ENCODE measurements at regions not wholly inside any gene's neighbourhood (a gene's known extent, or its start where the extent isn't known, plus 50 kb on each side); places are given as distances from the start of the nearest gene placed in this dataset.

GRCh38 chr10:131636116-131636515 is 264.7 kb upstream of the PPP2R2D start:
- Histone ChIP-seq H3K4me3 (ENCODE audit: insufficient read depth, low read depth, low read length) (no peak overlapping the region), H3K4me1 (ENCODE audit: control insufficient read depth, insufficient read depth, low read length) (no peaks in the 10 kb centered on the region)
- WGBS, 2 experiments: 92 to 93% methylated on average over 9 of the region's 9 CpGs

GRCh38 chr10:131636841-131637724 is 263.7 kb upstream of the PPP2R2D start:
- Histone ChIP-seq H3K4me3 (ENCODE audit: insufficient read depth, low read depth, low read length) (no peak overlapping the region), H3K27ac (ENCODE audit: insufficient read depth, low read depth, low read length, poor library complexity, severe bottlenecking) (no peak overlapping the region), H3K4me1 (ENCODE audit: control insufficient read depth, insufficient read depth, low read length) (no peaks in the 10 kb centered on the region), H3K36me3 (ENCODE audit: control insufficient read depth, insufficient read depth, low read length) (no peaks in the 10 kb centered on the region), H3K27me3 (ENCODE audit: control insufficient read depth, insufficient read depth, low read length, poor library complexity, severe bottlenecking) (no peaks in the 10 kb centered on the region), H3K9me3 (ENCODE audit: control insufficient read depth, low read length) (no peaks in the 10 kb centered on the region)
- WGBS, 2 experiments: 92 to 96% methylated on average over 23 of the region's 23 CpGs

More at GRCh38 chr10:131636116-131636515, 264.7 kb upstream of the PPP2R2D start:
- Histone ChIP-seq H3K27me3 (ENCODE audit: control insufficient read depth, insufficient read depth, low read length, poor library complexity, severe bottlenecking) (no peaks in the 10 kb centered on the region), H3K27ac (ENCODE audit: insufficient read depth, low read depth, low read length, poor library complexity, severe bottlenecking) (no peak overlapping the region), H3K9me3 (ENCODE audit: control insufficient read depth, low read length) (no peaks in the 10 kb centered on the region), H3K36me3 (ENCODE audit: control insufficient read depth, insufficient read depth, low read length) (no peaks in the 10 kb centered on the region)

- Histone ChIP-seq H3K27ac (ENCODE audit: insufficient read depth, low read depth, low read length, poor library complexity, severe bottlenecking) (no peak overlapping the region), H3K9me3 (ENCODE audit: control insufficient read depth, low read length) (no peaks in the 10 kb centered on the region), H3K4me1 (ENCODE audit: control insufficient read depth, insufficient read depth, low read length) (no peaks in the 10 kb centered on the region), H3K4me3 (ENCODE audit: insufficient read depth, low read depth, low read length) (no peak overlapping the region), H3K36me3 (ENCODE audit: control insufficient read depth, insufficient read depth, low read length) (no peaks in the 10 kb centered on the region), H3K27me3 (ENCODE audit: control insufficient read depth, insufficient read depth, low read length, poor library complexity, severe bottlenecking) (no peaks in the 10 kb centered on the region)
- 93 to 97% methylated on average over 13 of the region's 14 CpGs for WGBS, 2 experiments
These were observed 262.5 kb upstream of the PPP2R2D start for GRCh38 chr10:131638049-131638879.

- Histone ChIP-seq H3K36me3 (ENCODE audit: control insufficient read depth, insufficient read depth, low read length) (no peaks in the 10 kb centered on the region), H3K4me1 (ENCODE audit: control insufficient read depth, insufficient read depth, low read length) (no peaks in the 10 kb centered on the region), H3K9me3 (ENCODE audit: control insufficient read depth, low read length) (no peaks in the 10 kb centered on the region), H3K27ac (ENCODE audit: insufficient read depth, low read depth, low read length, poor library complexity, severe bottlenecking) (no peak overlapping the region), H3K4me3 (ENCODE audit: insufficient read depth, low read depth, low read length) (no peak overlapping the region), H3K27me3 (ENCODE audit: control insufficient read depth, insufficient read depth, low read length, poor library complexity, severe bottlenecking) (no peaks in the 10 kb centered on the region)
- WGBS, 2 experiments: 89 to 93% methylated on average over 4 of the region's 4 CpGs
These were observed 261.9 kb upstream of the PPP2R2D start for GRCh38 chr10:131638880-131639278.

- Histone ChIP-seq H3K27me3 (ENCODE audit: control insufficient read depth, insufficient read depth, low read length, poor library complexity, severe bottlenecking) (no peaks in the 10 kb centered on the region), H3K27ac (ENCODE audit: insufficient read depth, low read depth, low read length, poor library complexity, severe bottlenecking) (no peak overlapping the region), H3K4me1 (ENCODE audit: control insufficient read depth, insufficient read depth, low read length) (peaks cover 6% of the 10 kb centered on the region), H3K36me3 (ENCODE audit: control insufficient read depth, insufficient read depth, low read length) (no peaks in the 10 kb centered on the region), H3K9me3 (ENCODE audit: control insufficient read depth, low read length) (no peaks in the 10 kb centered on the region), H3K4me3 (ENCODE audit: insufficient read depth, low read depth, low read length) (no peak overlapping the region)
- WGBS, 2 experiments: 60 to 100% methylated on average over 1 of the region's 2 CpGs
These were observed 260.7 kb upstream of the PPP2R2D start for GRCh38 chr10:131640045-131640644.

GRCh38 chr10:131641231-131641630 is 259.6 kb upstream of the PPP2R2D start:
- WGBS, 2 experiments: 62 to 63% methylated on average over 4 of the region's 4 CpGs
- H3K27ac ChIP-seq (ENCODE audit: insufficient read depth, low read depth, low read length, poor library complexity, severe bottlenecking): no peak overlapping the region

GRCh38 chr10:131641898-131642297 is 258.9 kb upstream of the PPP2R2D start:
- Histone ChIP-seq H3K4me3 (ENCODE audit: insufficient read depth, low read depth, low read length) (no peak overlapping the region), H3K4me1 (ENCODE audit: control insufficient read depth, insufficient read depth, low read length) (peaks cover 6% of the 10 kb centered on the region), H3K36me3 (ENCODE audit: control insufficient read depth, insufficient read depth, low read length) (no peaks in the 10 kb centered on the region), H3K27me3 (ENCODE audit: control insufficient read depth, insufficient read depth, low read length, poor library complexity, severe bottlenecking) (no peaks in the 10 kb centered on the region), H3K9me3 (ENCODE audit: control insufficient read depth, low read length) (no peaks in the 10 kb centered on the region), H3K27ac (ENCODE audit: insufficient read depth, low read depth, low read length, poor library complexity, severe bottlenecking) (no peak overlapping the region)
- WGBS, 2 experiments: 88 to 96% methylated on average over 4 of the region's 4 CpGs

More at GRCh38 chr10:131641231-131641630, 259.6 kb upstream of the PPP2R2D start:
- Histone ChIP-seq H3K36me3 (ENCODE audit: control insufficient read depth, insufficient read depth, low read length) (no peaks in the 10 kb centered on the region), H3K4me1 (ENCODE audit: control insufficient read depth, insufficient read depth, low read length) (peaks cover 6% of the 10 kb centered on the region), H3K9me3 (ENCODE audit: control insufficient read depth, low read length) (no peaks in the 10 kb centered on the region), H3K4me3 (ENCODE audit: insufficient read depth, low read depth, low read length) (no peak overlapping the region), H3K27me3 (ENCODE audit: control insufficient read depth, insufficient read depth, low read length, poor library complexity, severe bottlenecking) (no peaks in the 10 kb centered on the region)

GRCh38 chr10:131642966-131643365 is 257.8 kb upstream of the PPP2R2D start:
- Histone ChIP-seq H3K4me3 (ENCODE audit: insufficient read depth, low read depth, low read length) (no peak overlapping the region), H3K27ac (ENCODE audit: insufficient read depth, low read depth, low read length, poor library complexity, severe bottlenecking) (no peak overlapping the region), H3K27me3 (ENCODE audit: control insufficient read depth, insufficient read depth, low read length, poor library complexity, severe bottlenecking) (no peaks in the 10 kb centered on the region), H3K4me1 (ENCODE audit: control insufficient read depth, insufficient read depth, low read length) (peaks cover 6% of the 10 kb centered on the region), H3K9me3 (ENCODE audit: control insufficient read depth, low read length) (no peaks in the 10 kb centered on the region), H3K36me3 (ENCODE audit: control insufficient read depth, insufficient read depth, low read length) (no peaks in the 10 kb centered on the region)
- 87 to 89% methylated on average over 4 of the region's 4 CpGs for WGBS, 2 experiments

- Histone ChIP-seq H3K36me3 (ENCODE audit: control insufficient read depth, insufficient read depth, low read length) (no peaks in the 10 kb centered on the region), H3K27ac (ENCODE audit: insufficient read depth, low read depth, low read length, poor library complexity, severe bottlenecking) (no peak overlapping the region), H3K4me1 (ENCODE audit: control insufficient read depth, insufficient read depth, low read length) (peaks cover 6% of the 10 kb centered on the region), H3K27me3 (ENCODE audit: control insufficient read depth, insufficient read depth, low read length, poor library complexity, severe bottlenecking) (no peaks in the 10 kb centered on the region), H3K4me3 (ENCODE audit: insufficient read depth, low read depth, low read length) (no peak overlapping the region), H3K9me3 (ENCODE audit: control insufficient read depth, low read length) (no peaks in the 10 kb centered on the region)
- 72 to 77% methylated on average over 14 of the region's 14 CpGs for WGBS, 2 experiments
These were observed 256.5 kb upstream of the PPP2R2D start for GRCh38 chr10:131644289-131644688.
